ENCODE measurements at regions not wholly inside any gene's neighbourhood (a gene's known extent, or its start where the extent isn't known, plus 50 kb on each side); places are given as distances from the start of the nearest gene placed in this dataset.

DNA sequence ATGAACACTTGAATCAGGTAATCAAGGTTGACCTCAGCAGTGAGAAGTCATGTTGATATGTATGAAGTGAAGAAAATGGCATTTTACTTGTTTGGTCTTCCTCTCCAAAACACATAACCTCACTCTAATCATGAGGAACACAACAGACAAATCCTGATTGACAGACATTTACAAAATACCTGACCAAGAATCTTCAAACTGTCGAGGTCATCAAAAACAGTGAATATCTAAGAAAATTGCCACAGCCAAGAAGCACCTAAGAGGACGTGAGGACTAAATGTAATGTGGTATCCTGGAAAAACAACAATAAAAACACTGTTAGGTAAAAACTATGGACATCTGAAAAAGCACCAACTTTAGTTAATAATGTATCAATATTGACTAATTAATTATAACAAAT is 129.5 kb upstream of the MAGEB18 start:
- in situ Hi-C loops (cut with HindIII; ENCODE audit: low sequenced_read_pairs): no loop called here

DNA sequence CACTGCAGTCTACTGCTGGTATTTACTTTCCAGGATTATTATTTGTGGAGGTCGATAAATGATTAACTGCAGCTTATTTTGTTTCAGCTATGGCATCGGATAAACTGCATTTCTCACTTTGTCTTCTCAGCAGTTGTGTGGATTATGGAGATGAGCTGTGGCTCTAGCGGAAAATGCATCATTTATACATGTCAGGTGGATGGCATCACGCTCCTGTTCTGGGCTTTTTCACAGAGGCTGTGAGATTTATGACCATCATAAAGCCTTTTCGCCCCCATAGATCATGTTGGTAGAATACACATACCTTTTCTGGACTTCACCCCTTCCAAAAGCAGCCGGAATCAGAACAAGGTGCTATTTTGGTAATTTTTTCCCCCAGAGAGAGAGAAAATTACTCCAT is 118.8 kb upstream of the MAGEB18 start:
- in situ Hi-C loops (cut with HindIII; ENCODE audit: low sequenced_read_pairs): no loop called here

- in situ Hi-C loops (cut with HindIII; ENCODE audit: low sequenced_read_pairs): no loop called here
Measured at GRCh38 chrX:26026179-26026578, 112.0 kb upstream of the MAGEB18 start.

GRCh38 chrX:26032111-26032912 is 105.8 kb upstream of the MAGEB18 start:
- in situ Hi-C loops (cut with HindIII; ENCODE audit: low sequenced_read_pairs): no loop called here

GRCh38 chrX:26037367-26037766 is 100.8 kb upstream of the MAGEB18 start:
- in situ Hi-C loops (cut with HindIII; ENCODE audit: low sequenced_read_pairs): no loop called here

DNA sequence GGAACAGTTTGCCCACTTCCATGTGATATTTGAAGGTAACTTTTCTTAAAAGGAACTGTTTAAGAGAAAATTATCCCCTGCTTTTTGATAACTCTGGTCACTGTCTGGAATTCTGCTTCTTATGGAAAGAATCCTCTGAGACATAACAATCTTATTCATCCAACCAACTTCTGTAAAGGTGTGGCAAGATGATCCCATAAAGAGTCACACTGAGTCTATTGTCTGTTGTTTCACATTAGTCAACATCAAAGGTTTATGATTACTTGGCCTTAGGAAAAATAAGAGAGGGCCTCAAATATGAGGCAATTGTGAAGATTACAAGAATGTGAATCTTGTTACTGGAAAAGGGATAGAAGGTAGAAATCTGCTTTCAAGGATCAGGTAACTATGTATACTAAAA is 88.0 kb upstream of the MAGEB18 start:
- in situ Hi-C loops (cut with HindIII; ENCODE audit: low sequenced_read_pairs): no loop called here

DNA sequence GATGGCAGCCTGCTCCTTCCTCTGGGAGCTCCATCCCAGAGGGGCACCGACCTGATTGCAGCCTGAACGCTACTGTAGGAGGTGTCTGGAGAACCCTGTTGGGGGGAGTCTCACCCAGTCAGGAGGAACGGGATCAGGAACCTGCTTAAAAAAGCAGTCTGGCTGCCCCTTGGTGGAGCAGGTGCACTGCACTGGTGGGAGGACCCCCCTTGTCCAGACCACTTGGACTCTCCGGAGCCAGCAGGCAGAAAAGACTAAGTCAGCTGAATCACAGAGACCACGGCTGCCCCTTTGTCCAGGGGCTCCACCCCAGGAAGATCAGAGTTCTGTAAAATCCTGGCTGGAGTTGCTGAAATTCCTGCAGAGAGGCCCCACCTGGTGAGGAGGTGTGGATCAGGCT is 67.3 kb upstream of the MAGEB18 start:
- in situ Hi-C loops (cut with HindIII; ENCODE audit: low sequenced_read_pairs): no loop called here

GRCh38 chrX:26071618-26072017 is 66.5 kb upstream of the MAGEB18 start:
- in situ Hi-C loops (cut with HindIII; ENCODE audit: low sequenced_read_pairs): no loop called here

- in situ Hi-C loops (cut with HindIII; ENCODE audit: low sequenced_read_pairs): no loop called here
Measured at GRCh38 chrX:26083093-26083492, 55.0 kb upstream of the MAGEB18 start.
